ENCODE measurements at regions not wholly inside any gene's neighbourhood (a gene's known extent, or its start where the extent isn't known, plus 50 kb on each side); places are given as distances from the start of the nearest gene placed in this dataset.

DNA sequence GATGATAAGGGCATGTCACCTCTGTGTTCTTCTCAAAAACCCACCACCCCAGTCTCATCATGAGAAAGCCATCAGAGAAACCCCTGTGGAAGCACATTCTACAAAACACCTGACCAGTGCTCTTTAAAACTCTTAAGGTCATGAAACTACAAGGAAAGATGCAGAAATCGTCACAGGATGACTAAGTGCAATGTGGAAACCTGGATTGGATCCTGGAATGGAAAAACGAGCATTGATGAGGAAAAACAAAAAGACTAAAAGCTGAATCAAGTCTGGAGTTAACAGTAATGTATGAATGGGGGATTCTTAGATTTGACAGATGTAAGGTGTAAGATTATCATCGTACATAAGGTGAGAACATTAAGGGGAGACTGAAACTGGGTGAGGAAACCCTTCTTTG, 211.0 kb downstream of the TBX5 start:
- TF ChIP-seq, protein P1, sequence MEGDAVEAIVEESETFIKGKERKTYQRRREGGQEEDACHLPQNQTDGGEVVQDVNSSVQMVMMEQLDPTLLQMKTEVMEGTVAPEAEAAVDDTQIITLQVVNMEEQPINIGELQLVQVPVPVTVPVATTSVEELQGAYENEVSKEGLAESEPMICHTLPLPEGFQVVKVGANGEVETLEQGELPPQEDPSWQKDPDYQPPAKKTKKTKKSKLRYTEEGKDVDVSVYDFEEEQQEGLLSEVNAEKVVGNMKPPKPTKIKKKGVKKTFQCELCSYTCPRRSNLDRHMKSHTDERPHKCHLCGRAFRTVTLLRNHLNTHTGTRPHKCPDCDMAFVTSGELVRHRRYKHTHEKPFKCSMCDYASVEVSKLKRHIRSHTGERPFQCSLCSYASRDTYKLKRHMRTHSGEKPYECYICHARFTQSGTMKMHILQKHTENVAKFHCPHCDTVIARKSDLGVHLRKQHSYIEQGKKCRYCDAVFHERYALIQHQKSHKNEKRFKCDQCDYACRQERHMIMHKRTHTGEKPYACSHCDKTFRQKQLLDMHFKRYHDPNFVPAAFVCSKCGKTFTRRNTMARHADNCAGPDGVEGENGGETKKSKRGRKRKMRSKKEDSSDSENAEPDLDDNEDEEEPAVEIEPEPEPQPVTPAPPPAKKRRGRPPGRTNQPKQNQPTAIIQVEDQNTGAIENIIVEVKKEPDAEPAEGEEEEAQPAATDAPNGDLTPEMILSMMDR (conservative IDR thresholded peaks at IDR 0.05; ENCODE audit: low read length), result no peak
- no peak for TF ChIP-seq EZH2phosphoT487 (IDR thresholded peaks at IDR 0.05; ENCODE audit: borderline replicate concordance, low read depth, low read length)

All from OCI-LY7 (cell line).